Tibial nerve (tissue), 4 donors: ENCODE measurements at regions not wholly inside any gene's neighbourhood (a gene's known extent, or its start where the extent isn't known, plus 50 kb on each side); places are given as distances from the start of the nearest gene placed in this dataset.
"Not testable (repeated sequence)": the region's sequence is repeated elsewhere in the genome, so short reads cannot be mapped to it uniquely, and the experiment has no call there.

ENCODE experiments used
- DNase-seq, 2 donors: peaks; one replicate each; pipeline ENCODE4 v3.0.0-alpha.2; 2019; ENCODE audit warnings: low spot score in 2 of 2
- H3K27ac ChIP-seq, 4 donors: fragments of 200-600 bp; sonication (generic) in 3 of 4; one replicate each; pipeline ENCODE4 v1.5.1; 2017 to 2019; ENCODE audit warnings: mild to moderate bottlenecking in 1 of 4
- H3K27me3 ChIP-seq, 2 donors: fragments of 200-600 bp; sonication (generic) in 1 of 2; one replicate each; pipeline versions ENCODE4 v1.5.1 to v1.6.0; 2017 to 2019
- H3K36me3 ChIP-seq, 3 donors: fragments of 200-600 bp; sonication (generic); one replicate each; pipeline ENCODE4 v1.5.1; 2018 to 2019
- H3K4me1 ChIP-seq, 4 donors: fragments of 200-600 bp; sonication (generic) in 3 of 4; one replicate each; pipeline ENCODE4 v1.5.1; 2017 to 2019
- H3K4me3 ChIP-seq, 4 donors: fragments of 200-600 bp; sonication (generic) in 3 of 4; one replicate each; pipeline ENCODE4 v1.5.1; 2017 to 2019; ENCODE audit warnings: mild to moderate bottlenecking in 1 of 4, moderate library complexity in 1 of 4
- H3K9me3 ChIP-seq, 4 donors: fragments of 200-600 bp; sonication (generic) in 3 of 4; one replicate each; pipeline ENCODE4 v1.5.1; 2017 to 2019
- CTCF ChIP-seq, 5 experiments: fragments of 200-600 bp in 3 of 5; fragments of 450-650 bp in 2 of 5; sonication (generic) in 3 of 5; IDR thresholded peaks; one replicate each; pipeline ENCODE4 v1.5.1; 2016 to 2019; ENCODE audit warnings: antibody characterized with exemption in 5 of 5, mild to moderate bottlenecking in 3 of 5, moderate library complexity in 2 of 5
- EP300 ChIP-seq, 2 donors: sonication (generic); formaldehyde crosslinking; IDR thresholded peaks; one replicate each; pipeline ENCODE4 v1.6.1; 2017; ENCODE audit warnings: antibody characterized with exemption in 2 of 2, mild to moderate bottlenecking in 1 of 2
- POLR2A ChIP-seq, 2 donors: fragments of 450-650 bp; IDR thresholded peaks; one replicate each; pipeline ENCODE4 v1.6.1; 2017; ENCODE audit warnings: antibody characterized with exemption in 2 of 2, mild to moderate bottlenecking in 2 of 2, moderate library complexity in 2 of 2
- WGBS, 2 donors: methylation state at CpG; one replicate each; pipeline ENCODE4 v1.1.5; 2018; 5-methylcytosine and 5-hydroxymethylcytosine counted together

- WGBS, 2 donors = 78% methylated on average over 5 of the region's 5 CpGs
- no peaks in the 10 kb centered on the region for H3K36me3 ChIP-seq
- no peak for DNase-seq
- H3K27ac ChIP-seq = no peak overlapping the region
- no peaks in the 10 kb centered on the region for H3K27me3 ChIP-seq
- H3K4me3 ChIP-seq = no peak overlapping the region
- H3K9me3 ChIP-seq = no peaks in the 10 kb centered on the region
- no peaks in the 10 kb centered on the region for H3K4me1 ChIP-seq
- TF ChIP-seq POLR2A (IDR thresholded peaks at IDR 0.05) = no peak
These were observed 268.9 kb upstream of the SMIM21 start for GRCh38 chr18:75696391-75696790.

GRCh38 chr18:75694292-75694691 lies 266.8 kb upstream of the SMIM21 start:
- WGBS, 2 donors = 87 to 88% methylated on average over 5 of the region's 5 CpGs
- H3K27me3 ChIP-seq = no peaks in the 10 kb centered on the region
- H3K4me3 ChIP-seq = no peak overlapping the region
- no peak for DNase-seq
- H3K36me3 ChIP-seq = no peaks in the 10 kb centered on the region
- no peak for TF ChIP-seq EP300 (IDR thresholded peaks at IDR 0.05)
- TF ChIP-seq CTCF (IDR thresholded peaks at IDR 0.05) = no peak
- TF ChIP-seq POLR2A (IDR thresholded peaks at IDR 0.05) = no peak
- H3K27ac ChIP-seq = no peak overlapping the region
- H3K4me1 ChIP-seq = no peaks in the 10 kb centered on the region
- no peaks in the 10 kb centered on the region for H3K9me3 ChIP-seq

- no peaks in the 10 kb centered on the region for H3K4me1 ChIP-seq
- 90 to 95% methylated on average over 8 of the region's 8 CpGs for WGBS, 2 donors
- H3K36me3 ChIP-seq = no peaks in the 10 kb centered on the region
- DNase-seq = no peak
- no peaks in the 10 kb centered on the region for H3K27me3 ChIP-seq
- TF ChIP-seq CTCF (IDR thresholded peaks at IDR 0.05) (no peak), EP300 (IDR thresholded peaks at IDR 0.05) (no peak), POLR2A (IDR thresholded peaks at IDR 0.05) (no peak)
- no peak overlapping the region for H3K27ac ChIP-seq
- no peaks in the 10 kb centered on the region for H3K9me3 ChIP-seq
- no peak overlapping the region for H3K4me3 ChIP-seq
These were observed 264.0 kb upstream of the SMIM21 start for GRCh38 chr18:75691483-75691882.

- H3K27me3 ChIP-seq, H3K36me3 ChIP-seq, DNase-seq, H3K27ac ChIP-seq, H3K4me1 ChIP-seq, H3K4me3 ChIP-seq, H3K9me3 ChIP-seq: not testable (repeated sequence)
- 94 to 95% methylated on average over 3 of the region's 3 CpGs for WGBS, 2 donors
These were observed 262.8 kb upstream of the SMIM21 start for GRCh38 chr18:75690283-75690682.

- Histone ChIP-seq H3K4me1 (no peaks in the 10 kb centered on the region), H3K27ac (no peak overlapping the region), H3K36me3 (no peaks in the 10 kb centered on the region), H3K27me3 (no peaks in the 10 kb centered on the region), H3K9me3 (no peaks in the 10 kb centered on the region), H3K4me3 (no peak overlapping the region)
- DNase-seq = no peak
- TF ChIP-seq EP300 (IDR thresholded peaks at IDR 0.05) = no peak
- TF ChIP-seq CTCF (IDR thresholded peaks at IDR 0.05) = no peak
- no peak for TF ChIP-seq POLR2A (IDR thresholded peaks at IDR 0.05)
- WGBS, 2 donors = 69 to 77% methylated on average over 2 of the region's 2 CpGs
These were observed 260.1 kb upstream of the SMIM21 start for GRCh38 chr18:75687626-75688025.

GRCh38 chr18:75683426-75683825 lies 255.9 kb upstream of the SMIM21 start:
- TF ChIP-seq EP300 (IDR thresholded peaks at IDR 0.05) (no peak), CTCF (IDR thresholded peaks at IDR 0.05) (no peak), POLR2A (IDR thresholded peaks at IDR 0.05) (no peak)
- DNase-seq = no peak
- peaks cover 0 to 11% (median 0%) of the 10 kb centered on the region in 4 donors for H3K4me1 ChIP-seq
- H3K27ac ChIP-seq = no peak overlapping the region
- no peaks in the 10 kb centered on the region for H3K9me3 ChIP-seq
- no peaks in the 10 kb centered on the region for H3K36me3 ChIP-seq
- H3K27me3 ChIP-seq = no peaks in the 10 kb centered on the region
- H3K4me3 ChIP-seq = no peak overlapping the region
- WGBS, 2 donors = 90 to 97% methylated on average over 8 of the region's 8 CpGs
